Activated B cell treated with CpG ODN at 0.5 μM for 24 hours (primary cell): ENCODE measurements at regions not wholly inside any gene's neighbourhood (a gene's known extent, or its start where the extent isn't known, plus 50 kb on each side); places are given as distances from the start of the nearest gene placed in this dataset.

Experiments used
- ATAC-seq: fragments of 200-7000 bp; cut with Tn5 transposase; one replicate; pipeline ENCODE4 v1.10.0; 2021; ENCODE audit warnings: low read depth, mild to moderate bottlenecking, moderate library complexity
- CTCF ChIA-PET: fragments of 350-600 bp; sonication (Branson Sonifier 250); formaldehyde crosslinking; loops from one replicate; lab custom pipeline; 2021; ENCODE audit warnings: antibody characterized with exemption; lab: Charles Lee
- POLR2A ChIA-PET: fragments of 350-600 bp; sonication (Branson Sonifier 250); formaldehyde crosslinking; loops from one replicate; lab custom pipeline; 2021; ENCODE audit warnings: antibody characterized with exemption; lab: Charles Lee
- DNase-seq: peaks from one replicate; pipeline ENCODE4 v3.0.0; 2022
- H3K27ac Mint-ChIP-seq: one replicate; pipeline ENCODE4 v1.8.0; 2020; ENCODE audit warnings: mixed read lengths
- H3K27me3 Mint-ChIP-seq: one replicate; pipeline ENCODE4 v1.8.0; 2021; ENCODE audit warnings: mixed read lengths
- H3K36me3 Mint-ChIP-seq: one replicate; pipeline ENCODE4 v1.8.0; 2021; ENCODE audit warnings: low read depth, mixed read lengths
- H3K4me1 Mint-ChIP-seq: one replicate; pipeline ENCODE4 v1.8.0; 2021; ENCODE audit warnings: mixed read lengths
- H3K4me3 Mint-ChIP-seq: one replicate; pipeline ENCODE4 v1.8.0; 2020; ENCODE audit warnings: mild to moderate bottlenecking, mixed read lengths
- H3K9me3 Mint-ChIP-seq: one replicate; pipeline ENCODE4 v1.8.0; 2020; ENCODE audit warnings: mixed read lengths
- CTCF ChIP-seq: fragments of 200-600 bp; IDR thresholded peaks from one replicate; pipeline ENCODE4 v1.8.0; 2022; ENCODE audit warnings: antibody characterized with exemption, mild to moderate bottlenecking
- intact Hi-C: fragments of 100-400 bp; cut with micrococcal nuclease; formaldehyde crosslinking; loops from one replicate; pipeline ENCODE4 v1.15.1; 2024

GRCh38 chr3:81244231-81244630 lies 517.2 kb downstream of the GBE1 start:
- Mint-ChIP-seq H3K36me3 (no peaks in the 10 kb centered on the region), H3K9me3 (peaks cover 3% of the 10 kb centered on the region), H3K27ac (no peak overlapping the region), H3K4me3 (no peak overlapping the region), H3K4me1 (no peaks in the 10 kb centered on the region), H3K27me3 (no peaks in the 10 kb centered on the region)
- intact Hi-C loops = loop anchor here (5.0 kb wide), 1 partner anchor 1722 kb away; no protein-coding TSS in a partner anchor
- no peak for TF ChIP-seq CTCF
- ChIA-PET CTCF (no interaction called here), POLR2A (no interaction called here)
- no peak for ATAC-seq
- DNase-seq = no peak

DNA sequence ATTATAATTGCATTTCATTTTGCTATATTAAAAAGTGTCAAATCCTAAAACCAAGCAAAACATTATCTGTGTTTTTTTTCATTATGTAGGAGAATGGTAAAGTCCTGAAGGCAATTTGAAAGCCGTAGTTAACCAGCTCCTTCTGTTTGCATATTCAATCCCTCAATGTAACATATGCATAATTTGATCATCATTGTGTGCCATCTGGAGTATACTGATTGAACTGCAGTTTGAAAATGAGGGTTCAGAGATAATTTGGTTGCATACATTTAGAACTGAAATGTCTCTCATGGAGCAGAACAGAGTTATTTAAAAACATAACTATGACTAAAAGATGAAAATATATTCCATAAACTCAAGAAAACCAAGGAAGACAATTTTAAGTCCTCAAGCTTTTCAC lies 518.6 kb downstream of the GBE1 start:
- ChIA-PET CTCF (no interaction called here), POLR2A (no interaction called here)
- H3K9me3 Mint-ChIP-seq = no peaks in the 10 kb centered on the region
- DNase-seq = no peak
- H3K36me3 Mint-ChIP-seq = no peaks in the 10 kb centered on the region
- no peaks in the 10 kb centered on the region for H3K4me1 Mint-ChIP-seq
- ATAC-seq = no peak
- no peak overlapping the region for H3K4me3 Mint-ChIP-seq
- intact Hi-C loops = loop anchor here (5.0 kb wide), 1 partner anchor 1721 kb away; no protein-coding TSS in a partner anchor
- no peak overlapping the region for H3K27ac Mint-ChIP-seq
- no peaks in the 10 kb centered on the region for H3K27me3 Mint-ChIP-seq
- TF ChIP-seq CTCF = no peak

GRCh38 chr3:81237181-81237580 lies 524.3 kb downstream of the GBE1 start:
- intact Hi-C loops = no loop called here

DNA sequence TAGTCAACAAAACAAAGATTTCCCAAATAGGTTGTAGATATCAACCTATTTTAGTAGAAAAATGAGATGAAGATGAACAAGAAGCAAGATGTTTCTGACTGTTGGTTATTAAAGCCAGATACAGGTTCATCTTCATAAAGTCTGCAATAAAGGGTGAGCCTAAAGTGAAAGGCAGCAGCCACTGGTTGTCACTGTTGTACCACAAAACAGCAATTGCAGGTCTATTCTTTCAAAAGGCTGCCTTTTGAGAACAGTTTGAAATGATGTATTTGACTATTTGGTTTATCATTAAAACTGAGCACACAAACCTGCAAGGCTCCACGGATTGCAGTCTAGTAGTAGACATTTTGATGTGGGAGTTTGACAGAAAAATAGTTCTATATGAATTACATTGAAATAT lies 543.4 kb downstream of the GBE1 start:
- Mint-ChIP-seq H3K36me3 (no peaks in the 10 kb centered on the region), H3K4me3 (no peak overlapping the region), H3K4me1 (no peaks in the 10 kb centered on the region), H3K27me3 (no peaks in the 10 kb centered on the region), H3K9me3 (peaks cover 7% of the 10 kb centered on the region), H3K27ac (no peak overlapping the region)
- DNase-seq (no peak), ATAC-seq (no peak)
- ChIA-PET POLR2A (no interaction called here), CTCF (no interaction called here)
- no peak for TF ChIP-seq CTCF
- intact Hi-C loops = no loop called here

More at GRCh38 chr3:81237181-81237580, 524.3 kb downstream of the GBE1 start:
- no peak overlapping the region for H3K27ac Mint-ChIP-seq
- no peak for TF ChIP-seq CTCF
- ChIA-PET POLR2A (no interaction called here), CTCF (no interaction called here)
- no peaks in the 10 kb centered on the region for H3K9me3 Mint-ChIP-seq
- H3K27me3 Mint-ChIP-seq = no peaks in the 10 kb centered on the region
- no peak overlapping the region for H3K4me3 Mint-ChIP-seq
- DNase-seq (no peak), ATAC-seq (no peak)
- no peaks in the 10 kb centered on the region for H3K4me1 Mint-ChIP-seq
- no peaks in the 10 kb centered on the region for H3K36me3 Mint-ChIP-seq

DNA sequence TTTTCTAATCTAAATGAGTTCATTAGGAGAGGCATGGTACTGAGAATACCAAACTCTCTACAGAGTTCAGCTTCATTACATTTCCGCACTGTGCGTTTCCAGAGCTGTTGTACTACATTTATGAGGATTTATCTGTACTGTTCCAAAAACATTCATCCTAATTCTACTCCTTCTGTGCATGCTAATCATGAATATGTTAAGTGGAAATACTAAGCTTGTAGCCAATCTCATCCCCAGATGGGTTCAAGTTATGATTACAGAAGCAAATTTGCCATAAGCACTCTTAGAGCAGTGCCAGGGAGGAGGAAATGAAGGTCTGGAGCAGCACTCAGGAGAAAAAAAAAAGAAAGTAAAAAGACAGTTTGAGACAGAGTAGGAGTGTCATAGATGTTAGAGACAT lies 544.3 kb downstream of the GBE1 start:
- TF ChIP-seq CTCF = no peak
- no peaks in the 10 kb centered on the region for H3K27me3 Mint-ChIP-seq
- ATAC-seq (no peak), DNase-seq (no peak)
- H3K36me3 Mint-ChIP-seq = no peaks in the 10 kb centered on the region
- intact Hi-C loops = no loop called here
- CTCF ChIA-PET = no interaction called here
- POLR2A ChIA-PET = no interaction called here
- H3K9me3 Mint-ChIP-seq = peaks cover 7% of the 10 kb centered on the region
- H3K4me3 Mint-ChIP-seq = no peak overlapping the region
- H3K4me1 Mint-ChIP-seq = no peaks in the 10 kb centered on the region
- no peak overlapping the region for H3K27ac Mint-ChIP-seq
